NK-92 treated with Interleukin-12 subunit alpha and Interleukin-12 subunit beta, amount 100 ng/mL, for 24 hours (cell line): ENCODE measurements at regions not wholly inside any gene's neighbourhood (a gene's known extent, or its start where the extent isn't known, plus 50 kb on each side); places are given as distances from the start of the nearest gene placed in this dataset.

ENCODE experiments used
- DNase-seq: peaks from one replicate; lab custom pipeline; 2025; lab: John Stamatoyannopoulos, UW

DNA sequence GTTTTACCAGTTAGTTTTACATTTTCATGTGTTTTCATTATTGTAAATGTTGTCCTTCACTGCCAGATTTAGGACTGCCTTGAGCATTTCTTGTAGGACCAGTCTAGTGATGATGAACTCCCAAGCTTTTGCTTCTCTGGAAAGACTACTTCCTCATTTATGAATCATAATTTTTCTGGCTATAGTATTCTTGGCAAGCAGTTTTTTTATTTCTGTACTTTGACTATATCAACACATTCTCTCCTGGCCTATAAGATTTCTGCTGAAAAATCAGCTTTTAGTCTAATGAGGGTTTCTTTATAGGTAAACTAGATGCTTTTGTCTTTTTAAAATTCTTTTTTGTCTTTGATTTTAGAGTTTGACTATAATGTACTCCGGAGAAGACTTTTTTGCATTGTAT lies 256.8 kb upstream of the GRAMD2B start:
- no peak for DNase-seq

DNA sequence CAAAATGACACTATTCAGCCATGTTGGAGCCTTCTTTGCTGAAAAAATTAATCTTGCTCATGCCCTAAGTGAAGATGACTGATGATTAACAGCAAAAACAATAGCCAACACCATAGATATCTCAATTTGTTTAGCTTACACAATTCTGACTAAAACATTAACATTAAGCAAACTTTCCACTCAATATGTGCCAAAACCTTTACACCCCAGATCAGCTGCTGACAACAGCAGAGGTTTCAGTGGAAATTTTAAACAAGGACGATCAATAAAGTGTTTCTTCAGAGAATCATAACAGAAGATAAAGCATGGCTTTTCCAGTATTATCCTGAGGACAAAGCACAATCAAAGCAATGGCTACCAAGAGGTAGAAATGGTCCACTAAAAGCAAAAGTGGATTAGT lies 254.4 kb upstream of the GRAMD2B start:
- DNase-seq = no peak

DNA sequence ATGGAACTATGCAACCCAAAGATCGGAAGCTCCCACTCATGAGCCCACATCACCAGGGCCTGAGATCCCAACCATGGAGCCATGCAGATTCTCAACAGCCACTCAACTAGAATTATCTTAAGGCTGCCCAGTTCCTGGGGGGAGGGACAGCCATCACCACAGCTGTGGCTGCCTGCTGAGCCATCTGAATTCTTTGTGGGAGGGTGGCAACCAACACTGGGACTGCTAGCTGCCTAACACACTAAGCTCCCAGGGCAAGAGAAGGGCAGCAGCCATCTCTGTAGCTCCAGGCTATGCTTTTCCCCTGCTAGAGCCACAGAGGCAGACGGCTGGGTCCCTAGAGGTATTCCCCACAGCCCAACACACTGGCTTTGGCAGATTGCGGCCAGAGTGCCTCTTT lies 251.3 kb upstream of the GRAMD2B start:
- DNase-seq = no peak

DNA sequence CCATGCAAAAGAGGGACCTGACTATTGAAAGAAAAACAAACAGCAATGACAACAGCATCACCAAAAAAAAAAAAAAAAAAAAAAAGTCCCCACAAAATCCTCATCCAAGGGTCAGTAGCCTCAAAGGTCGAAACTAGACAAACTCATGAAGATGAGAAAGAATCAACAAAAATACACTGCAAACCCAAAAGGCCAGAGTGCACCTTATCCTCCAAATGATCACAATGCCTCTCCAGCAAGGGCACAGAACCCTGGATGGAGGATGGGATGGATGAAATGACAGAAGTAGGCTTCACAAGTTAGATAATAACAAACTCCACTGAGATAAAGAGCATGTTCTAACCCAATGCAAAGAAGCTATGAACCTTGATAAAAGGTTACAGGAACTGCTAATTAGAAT lies 250.4 kb upstream of the GRAMD2B start:
- DNase-seq = no peak

DNA sequence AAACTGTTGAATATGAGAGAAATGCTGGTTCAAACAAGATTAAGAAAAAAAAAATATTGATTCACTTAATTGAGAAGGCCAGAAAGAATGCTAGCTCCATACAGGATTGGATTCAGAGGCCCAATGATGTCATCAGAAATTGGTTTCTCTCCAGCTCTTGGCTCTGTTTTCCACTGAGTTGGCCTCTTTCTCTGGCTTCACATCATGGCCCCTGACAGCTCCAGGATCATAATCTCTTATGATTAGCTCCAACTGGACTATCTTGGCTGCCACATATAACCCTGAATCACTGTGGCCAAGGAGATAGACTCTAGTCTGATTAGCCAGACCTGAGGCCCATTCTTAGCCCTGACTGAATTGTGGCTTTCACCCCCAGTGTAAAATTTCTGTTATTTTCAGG lies 244.7 kb upstream of the GRAMD2B start:
- DNase-seq = no peak

DNA sequence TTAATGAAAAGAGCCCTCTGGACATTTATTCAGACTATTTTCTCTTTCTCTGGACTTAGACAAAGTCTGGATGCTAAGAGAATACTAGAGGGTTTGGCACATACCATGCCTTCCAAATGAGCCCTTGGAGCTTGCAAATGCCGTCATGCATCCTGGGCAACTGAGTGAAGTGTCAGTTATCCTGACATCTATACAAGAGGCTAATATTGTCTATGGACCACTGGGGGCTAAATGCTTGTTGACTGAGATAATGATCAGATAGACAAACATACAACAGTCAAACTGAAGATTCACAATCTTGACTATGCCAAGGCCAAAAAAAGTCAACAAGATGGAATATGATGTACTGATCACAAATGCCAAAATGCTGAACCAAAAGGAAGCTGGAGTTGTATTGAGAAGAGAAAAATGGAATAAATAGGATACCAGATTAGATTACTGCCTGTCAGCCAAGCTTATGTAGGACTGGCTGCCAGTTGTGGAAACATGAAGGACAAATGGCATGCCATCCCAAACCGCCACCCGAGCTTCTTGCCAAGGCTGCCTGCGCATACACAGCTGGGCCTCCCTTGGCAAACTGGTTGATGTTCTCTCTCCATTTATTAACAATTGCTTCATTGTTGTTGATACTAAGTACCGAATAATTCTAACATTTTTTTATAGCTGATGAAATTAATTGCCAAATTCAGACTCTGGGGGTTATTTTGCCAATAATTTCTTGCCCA lies 240.1 kb upstream of the GRAMD2B start:
- no peak for DNase-seq

DNA sequence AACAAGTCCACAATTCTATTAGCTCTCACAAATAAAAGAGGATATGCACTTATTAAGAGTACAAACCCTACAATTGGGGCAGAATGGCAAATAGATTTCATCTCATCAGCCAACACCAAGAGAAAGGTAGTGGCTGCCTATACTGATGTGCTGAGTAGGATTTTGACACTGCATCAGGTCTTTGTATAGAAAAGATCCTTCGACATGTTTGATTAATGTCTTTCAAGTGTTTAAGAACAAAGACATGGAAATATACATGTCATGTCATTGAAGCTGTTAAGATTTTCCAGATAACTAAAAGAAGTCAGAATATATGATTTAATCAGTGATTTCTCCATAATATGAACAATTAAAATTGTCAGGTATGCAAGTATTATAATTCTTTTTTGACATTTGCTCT lies 238.7 kb upstream of the GRAMD2B start:
- DNase-seq = no peak

DNA sequence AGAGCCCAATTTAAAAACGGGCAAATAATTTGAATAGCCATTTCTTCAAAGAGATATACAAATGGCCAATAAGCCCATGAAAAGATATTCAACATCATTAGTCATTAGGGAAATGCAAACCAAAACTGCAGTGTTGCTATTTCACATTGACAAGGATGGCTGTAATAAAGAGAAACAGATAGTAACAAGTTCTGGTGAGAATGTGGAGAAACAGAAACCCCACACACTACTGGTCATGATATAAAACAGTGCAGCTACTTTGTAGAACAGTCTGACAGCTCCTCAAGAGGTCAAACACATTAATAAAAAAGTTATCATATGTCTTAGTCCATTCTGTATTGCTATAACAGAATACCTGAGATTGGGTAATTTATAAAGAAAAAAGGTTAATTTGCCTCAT lies 237.0 kb upstream of the GRAMD2B start:
- no peak for DNase-seq

DNA sequence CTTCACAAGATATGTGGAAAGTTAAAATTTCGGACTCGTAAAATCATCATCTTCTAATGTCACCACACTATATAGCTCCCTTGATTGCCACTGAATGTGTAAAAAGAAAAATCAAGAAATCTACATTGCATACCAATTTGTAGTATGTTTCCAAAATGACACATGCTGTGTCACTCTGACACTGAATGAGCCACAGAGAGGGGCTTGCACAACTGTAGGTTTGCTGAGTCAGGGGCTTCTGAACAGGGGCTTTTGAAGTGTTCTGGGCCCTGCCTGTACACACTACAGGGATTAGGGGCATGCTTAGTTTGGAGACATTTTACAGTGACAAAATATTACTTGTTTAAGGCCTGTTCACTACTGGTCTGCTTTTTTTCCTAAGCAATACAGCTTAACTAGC lies 234.4 kb upstream of the GRAMD2B start:
- DNase-seq = no peak

DNA sequence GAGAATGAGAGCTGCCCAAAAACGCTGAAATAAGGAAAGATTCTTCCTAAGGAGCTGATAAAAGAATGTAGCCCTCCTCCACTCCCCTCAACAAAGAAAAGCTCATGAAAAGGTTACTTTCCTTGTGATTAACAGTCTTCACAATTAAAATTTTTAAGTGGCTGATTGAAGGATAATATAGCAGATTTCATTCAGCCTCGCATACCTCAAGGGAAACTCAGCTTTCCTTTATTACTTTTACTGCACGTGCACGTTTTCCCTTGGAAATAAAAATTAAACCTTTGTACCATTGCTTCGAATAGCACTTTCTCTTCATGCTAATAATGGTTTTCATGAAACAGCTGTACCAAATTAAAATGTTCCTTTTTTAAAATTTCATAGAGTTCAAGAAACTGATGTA lies 234.0 kb upstream of the GRAMD2B start:
- DNase-seq = no peak

DNA sequence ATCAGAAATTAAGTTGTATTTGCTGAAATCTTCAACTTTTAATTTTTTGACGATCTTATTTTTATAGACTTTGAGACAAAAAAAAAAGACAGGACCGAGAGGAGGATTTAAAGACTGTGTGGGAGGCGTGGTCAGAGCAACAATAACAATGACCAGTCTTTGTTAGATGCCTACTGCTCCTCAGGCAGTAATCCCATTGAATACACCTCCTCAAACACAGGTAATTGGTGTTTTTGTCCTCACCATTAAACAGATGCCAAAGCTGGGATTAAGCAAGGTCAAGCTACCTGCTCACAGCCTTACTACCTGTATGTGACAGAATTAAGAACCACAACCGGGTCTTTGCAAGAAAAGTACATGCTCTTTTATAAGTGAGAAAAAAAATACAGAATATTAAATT lies 233.3 kb upstream of the GRAMD2B start:
- DNase-seq = no peak

DNA sequence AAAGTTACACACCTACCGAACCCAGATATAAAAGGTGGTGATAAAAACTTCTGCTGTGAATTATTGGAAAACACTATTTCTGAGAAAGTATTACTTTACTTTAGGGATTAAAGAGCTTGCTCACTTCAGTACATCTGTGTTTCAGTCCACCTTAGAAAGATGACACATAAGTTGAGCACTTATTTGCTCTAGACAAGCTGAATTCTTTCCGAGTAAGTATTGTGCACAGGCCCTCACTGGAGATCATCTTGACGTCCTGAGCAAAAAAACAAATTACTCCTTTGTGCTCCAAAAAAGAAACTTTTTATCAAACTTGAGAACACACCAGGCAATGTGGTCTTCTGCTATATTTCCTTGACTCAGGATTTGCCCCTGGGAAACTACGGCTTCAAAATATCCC lies 231.0 kb upstream of the GRAMD2B start:
- DNase-seq = no peak

DNA sequence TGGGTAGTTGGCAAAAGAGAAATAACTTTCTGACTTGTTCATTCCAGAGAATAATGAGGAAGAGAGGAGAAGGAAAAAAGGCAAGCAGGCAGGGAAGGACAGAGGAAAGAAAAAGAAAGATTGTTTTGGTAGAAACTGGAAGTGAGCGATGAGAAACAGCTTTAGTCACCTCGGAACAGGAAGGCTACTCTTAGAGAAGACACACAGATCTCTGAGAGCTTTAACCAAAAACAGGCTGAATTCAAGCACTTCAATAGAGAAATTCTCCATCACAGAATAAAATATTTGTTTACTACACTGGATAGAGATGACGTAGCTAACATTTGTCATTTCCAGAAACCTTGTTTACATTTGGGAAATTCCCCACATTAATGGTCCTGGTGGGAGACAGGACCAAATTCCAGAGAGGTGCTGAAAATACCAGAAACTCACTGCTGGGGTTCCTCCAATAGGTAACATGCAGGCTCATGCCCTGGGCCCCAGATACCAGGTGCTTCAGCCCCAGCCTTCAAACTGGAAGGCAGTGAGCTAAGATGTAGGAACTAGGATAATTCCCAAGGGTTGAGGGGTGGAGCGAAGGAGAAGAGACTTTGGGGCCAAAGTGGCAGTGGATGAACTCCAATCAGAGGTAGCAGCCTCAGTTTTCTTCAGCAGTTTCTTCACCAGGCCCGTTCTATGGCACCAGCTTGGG lies 227.7 kb upstream of the GRAMD2B start:
- no peak for DNase-seq

DNA sequence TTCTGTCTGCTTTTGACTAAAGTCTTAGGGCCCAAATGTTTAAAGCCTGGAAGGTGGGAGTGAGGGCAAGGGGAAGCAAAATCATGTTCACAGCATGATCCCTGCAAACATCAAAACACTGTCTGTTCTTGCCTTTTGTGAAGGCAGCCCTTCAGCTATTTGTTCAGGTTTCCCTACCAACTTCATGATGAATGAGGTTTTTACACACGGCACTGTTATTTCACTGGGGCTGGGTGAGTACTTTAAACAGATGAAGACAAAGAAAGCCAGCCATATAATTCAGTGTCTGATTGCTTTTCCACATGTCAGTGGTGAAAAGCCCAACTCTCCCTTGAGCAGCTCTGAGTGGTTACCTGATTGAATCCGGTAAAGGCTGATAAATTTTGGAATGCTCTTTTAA lies 224.7 kb upstream of the GRAMD2B start:
- no peak for DNase-seq

DNA sequence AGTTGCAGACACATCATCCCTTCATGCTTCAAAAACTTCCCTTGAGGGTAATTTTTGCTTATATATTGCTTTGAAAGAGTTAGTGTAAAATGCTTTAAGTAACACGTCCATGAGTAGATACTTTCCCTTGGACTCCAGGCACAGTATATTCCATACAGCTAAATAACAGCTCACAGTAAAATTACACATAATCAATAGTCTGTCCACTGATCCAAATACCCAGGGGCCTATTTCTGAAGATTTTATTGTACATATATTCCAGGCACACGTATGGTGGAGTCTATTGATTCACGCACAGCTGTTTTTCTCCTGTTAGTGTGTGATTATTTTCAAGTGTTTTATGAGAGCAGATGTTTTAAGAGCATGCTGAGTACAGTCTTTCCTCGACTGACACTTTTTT lies 223.7 kb upstream of the GRAMD2B start:
- DNase-seq = no peak

DNA sequence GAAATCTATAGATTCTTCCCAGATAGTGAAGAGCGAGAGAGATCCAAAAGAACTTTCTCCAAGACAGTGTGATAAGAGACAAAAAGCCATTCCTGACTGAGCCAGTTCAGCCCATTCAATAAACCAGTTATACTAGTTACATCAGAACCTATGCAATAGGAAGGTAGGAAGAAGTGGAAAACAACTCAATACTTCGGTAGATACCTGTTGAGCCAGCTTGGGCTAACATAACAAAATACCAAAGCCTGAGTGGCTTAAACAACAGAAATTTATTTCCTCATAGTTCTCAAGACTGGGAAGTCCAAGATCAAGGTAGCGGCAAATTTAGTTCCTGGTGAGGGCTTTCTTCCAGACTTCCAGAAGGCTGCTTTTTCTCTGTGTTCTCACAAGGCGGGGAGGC lies 214.5 kb upstream of the GRAMD2B start:
- DNase-seq = no peak

DNA sequence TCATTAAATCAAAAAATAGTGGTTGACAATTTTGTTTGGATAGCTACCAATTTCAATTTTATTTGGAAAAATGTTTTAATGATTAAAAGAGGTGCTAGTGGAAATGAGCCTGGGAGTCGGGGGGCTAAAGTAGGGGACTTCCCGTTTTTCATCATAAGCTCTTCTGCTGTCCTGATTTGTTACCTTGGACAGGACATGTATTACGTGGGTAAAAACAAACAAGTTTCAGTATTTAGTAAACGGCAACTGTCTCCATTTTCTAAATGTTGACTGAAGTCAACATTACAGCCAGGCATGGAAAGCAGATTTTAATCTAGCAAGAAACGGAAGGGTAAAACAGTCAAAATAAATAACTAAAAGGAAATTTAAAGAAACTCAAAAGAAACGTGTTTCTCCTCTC lies 212.3 kb upstream of the GRAMD2B start:
- DNase-seq = no peak

DNA sequence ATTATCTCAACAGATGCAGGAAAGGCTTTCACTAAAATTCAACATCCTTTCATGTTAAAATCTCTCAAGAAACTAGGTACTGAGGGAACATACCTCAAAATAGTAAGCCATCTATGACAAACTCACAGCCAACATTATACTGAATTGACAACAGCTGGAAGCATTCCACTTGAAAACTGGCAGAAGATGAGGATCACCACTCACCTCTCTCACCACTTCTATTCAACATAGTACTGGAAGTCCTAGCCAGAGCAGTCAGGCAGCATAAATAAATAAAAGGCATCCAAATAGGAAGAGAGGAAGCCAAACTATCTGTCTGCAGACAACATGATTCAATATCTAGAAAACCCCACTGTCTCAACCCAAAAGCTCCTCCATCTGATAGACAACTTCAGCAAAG lies 203.6 kb upstream of the GRAMD2B start:
- DNase-seq = no peak

DNA sequence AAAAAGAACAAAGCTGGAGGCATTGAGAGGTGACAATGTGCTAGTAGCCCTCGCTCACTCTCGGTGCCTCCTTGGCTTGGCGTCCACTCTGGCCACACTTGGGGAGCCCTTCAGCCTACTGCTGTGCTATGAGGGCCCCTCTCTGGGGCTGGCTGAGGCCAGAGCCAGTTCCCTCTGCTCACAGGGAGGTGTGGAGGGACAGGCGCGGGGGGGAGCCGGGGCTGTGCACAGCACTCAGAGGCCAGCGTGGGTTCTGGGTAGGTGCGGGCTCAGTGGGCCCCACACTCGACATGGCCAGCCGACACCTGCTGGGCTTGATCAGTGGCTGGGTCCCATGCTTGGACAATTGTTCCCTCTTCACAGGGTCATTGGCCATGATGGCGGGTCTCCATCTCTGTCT lies 202.5 kb upstream of the GRAMD2B start:
- no peak for DNase-seq

DNA sequence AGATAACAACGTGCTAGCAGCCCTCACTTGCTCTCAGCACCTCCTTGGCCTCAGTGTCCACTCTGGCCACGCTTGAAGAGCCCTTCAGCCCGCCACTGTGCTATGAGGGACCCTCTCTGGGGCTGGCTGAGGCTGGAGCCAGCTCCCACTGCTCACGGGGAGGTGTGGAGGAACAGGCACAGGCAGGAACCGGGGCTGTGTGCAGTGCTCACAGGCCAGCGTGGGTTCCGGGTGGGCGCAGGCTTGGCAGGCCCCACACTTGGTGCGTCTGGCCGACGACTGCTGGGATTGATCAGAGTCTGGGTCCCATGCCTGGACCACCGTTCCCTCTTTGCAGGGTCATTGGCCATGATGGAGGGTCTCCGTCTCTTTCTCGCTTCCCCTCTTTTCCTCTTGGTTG lies 194.3 kb upstream of the GRAMD2B start:
- no peak for DNase-seq

DNA sequence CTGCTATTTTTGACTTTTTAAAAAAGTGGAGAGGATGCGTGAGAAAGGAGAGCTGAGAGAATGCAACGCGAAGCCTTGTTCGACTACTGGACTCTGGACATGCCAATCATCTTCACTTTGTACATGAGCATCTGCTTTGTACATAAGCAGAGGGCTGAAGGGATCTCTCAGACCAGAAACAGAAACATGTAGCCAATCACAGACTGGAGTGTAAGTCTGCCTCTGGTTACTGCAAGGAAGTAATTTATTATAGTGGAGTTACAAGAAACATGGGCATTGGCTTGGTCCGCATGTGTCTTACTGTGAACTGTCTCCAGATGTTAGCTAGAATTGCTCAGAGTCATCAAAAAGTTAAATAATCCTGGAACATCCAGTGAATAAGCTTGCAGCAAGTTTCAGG lies 190.0 kb upstream of the GRAMD2B start:
- DNase-seq = no peak

DNA sequence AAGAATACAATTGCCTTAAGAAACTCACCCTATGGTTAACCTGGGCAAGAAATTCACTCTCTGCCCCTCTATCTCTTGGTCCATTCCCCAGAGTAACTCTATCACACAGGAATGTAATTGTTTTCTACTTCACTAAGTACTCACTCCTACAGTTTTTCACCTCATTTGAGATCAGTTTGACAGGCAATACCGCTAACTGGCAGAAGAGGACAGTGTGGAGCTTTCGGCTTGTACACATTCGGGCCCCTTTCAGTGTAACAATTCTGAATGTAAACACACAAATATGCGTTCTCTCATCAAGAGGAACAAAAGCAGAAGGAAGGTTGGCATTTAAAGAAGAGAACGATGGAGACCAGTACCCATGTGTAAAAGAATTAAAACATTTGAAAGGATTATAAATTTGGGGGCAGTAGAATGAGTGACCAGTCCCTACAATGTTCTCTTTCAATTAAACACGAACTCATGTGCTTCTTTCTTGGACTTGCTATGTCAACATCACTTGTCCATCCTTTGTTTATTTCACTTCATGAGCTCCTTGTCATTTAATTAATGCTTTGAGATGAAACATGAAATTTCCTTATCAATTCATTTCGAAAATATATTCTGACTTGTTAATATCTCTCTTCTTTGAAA lies 188.5 kb upstream of the GRAMD2B start:
- DNase-seq = no peak

DNA sequence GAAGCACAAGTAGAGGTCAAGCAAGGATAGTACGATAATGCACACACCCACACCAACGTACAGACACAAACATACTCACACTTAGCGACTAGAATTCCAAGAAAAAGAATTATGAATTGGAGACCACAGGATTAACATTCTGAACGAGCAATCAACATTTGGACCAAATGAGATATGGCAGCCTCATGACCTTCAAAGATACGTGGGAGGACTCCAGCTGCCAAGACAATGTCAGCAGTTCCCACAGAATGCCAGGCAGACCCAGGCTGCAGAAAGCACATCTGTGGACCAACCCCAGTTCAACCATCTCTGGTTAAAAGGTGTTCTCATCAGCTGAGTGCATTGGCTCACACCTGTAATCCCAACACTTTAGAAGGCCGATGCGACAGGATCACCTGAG lies 187.6 kb upstream of the GRAMD2B start:
- DNase-seq = no peak

DNA sequence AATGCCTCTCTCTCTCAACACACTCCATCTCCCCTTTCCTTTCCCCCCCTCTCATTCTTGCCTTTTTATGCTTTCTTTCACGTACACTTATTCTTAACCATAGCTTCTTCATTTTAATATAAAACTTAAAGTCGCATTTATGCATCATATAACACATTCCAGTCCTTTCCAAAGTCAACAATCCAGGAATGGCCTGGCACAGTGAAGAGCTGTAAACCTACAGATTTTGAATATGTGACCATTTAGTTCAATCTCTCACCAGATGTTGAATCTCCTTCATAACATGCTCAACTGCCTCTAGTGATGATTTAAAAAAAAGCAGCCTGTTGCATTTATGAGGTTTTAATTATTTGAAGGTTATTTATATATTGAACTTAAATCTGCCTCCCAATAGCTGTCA lies 186.2 kb upstream of the GRAMD2B start:
- DNase-seq = no peak
